ENCODE measurements at regions not wholly inside any gene's neighbourhood (a gene's known extent, or its start where the extent isn't known, plus 50 kb on each side); places are given as distances from the start of the nearest gene placed in this dataset.
A peak's percentile ranks its signal among the peaks of the same experiment; 100 is the strongest.
"Not testable (repeated sequence)": the region's sequence is repeated elsewhere in the genome, so short reads cannot be mapped to it uniquely, and the experiment has no call there.

GRCh38 chr20:40080041-40080652, 608.9 kb downstream of the MAFB start:
- no peak for DNase-seq (ENCODE audit: low read depth)

GRCh38 chr20:40073535-40074111, 615.4 kb downstream of the MAFB start:
- DNase-seq (ENCODE audit: low read depth), result peak; percentile 22

GRCh38 chr20:40072907-40073306, 616.1 kb downstream of the MAFB start:
- no peak for DNase-seq (ENCODE audit: low read depth)

GRCh38 chr20:40056171-40056570, 632.9 kb downstream of the MAFB start:
- DNase-seq (ENCODE audit: low read depth), result no peak

GRCh38 chr20:40055711-40056110, 633.3 kb downstream of the MAFB start:
- DNase-seq (ENCODE audit: low read depth), result no peak

GRCh38 chr20:40054311-40054710, 634.7 kb downstream of the MAFB start:
- no peak for DNase-seq (ENCODE audit: low read depth)

GRCh38 chr20:40050596-40050995, 638.4 kb downstream of the MAFB start:
- no peak for DNase-seq (ENCODE audit: low read depth)

GRCh38 chr20:40049854-40050253, 639.2 kb downstream of the MAFB start:
- DNase-seq (ENCODE audit: low read depth), result no peak

- peak; percentile 26 for DNase-seq (ENCODE audit: low read depth)
Observed at GRCh38 chr20:40046703-40047102, 642.3 kb downstream of the MAFB start.

- no peak for DNase-seq (ENCODE audit: low read depth)
Observed at GRCh38 chr20:40037511-40037910, 651.5 kb downstream of the MAFB start.

GRCh38 chr20:40029589-40029988, 659.4 kb downstream of the MAFB start:
- no peak for DNase-seq (ENCODE audit: low read depth)

- no peak for DNase-seq (ENCODE audit: low read depth)
Observed at GRCh38 chr20:40019510-40019909, 669.5 kb downstream of the MAFB start.

- DNase-seq (ENCODE audit: low read depth), result no peak
Observed at GRCh38 chr20:40017765-40018164, 671.3 kb downstream of the MAFB start.

GRCh38 chr20:40016890-40017289, 672.1 kb downstream of the MAFB start:
- DNase-seq (ENCODE audit: low read depth), result no peak

- no peak for DNase-seq (ENCODE audit: low read depth)
Observed at GRCh38 chr20:40016392-40016791, 672.6 kb downstream of the MAFB start.

- peak; percentile 32 for DNase-seq (ENCODE audit: low read depth)
Observed at GRCh38 chr20:40012026-40012425, 677.0 kb downstream of the MAFB start.

- DNase-seq (ENCODE audit: low read depth), result peak; percentile 98
Observed at GRCh38 chr20:40010483-40010882, 678.6 kb downstream of the MAFB start.

GRCh38 chr20:40009542-40009941, 679.5 kb downstream of the MAFB start:
- DNase-seq (ENCODE audit: low read depth), result peak; percentile 52

GRCh38 chr20:40008177-40008576, 680.9 kb downstream of the MAFB start:
- peak; percentile 38 for DNase-seq (ENCODE audit: low read depth)

GRCh38 chr20:40006168-40006860, 682.7 kb downstream of the MAFB start:
- no peak for DNase-seq (ENCODE audit: low read depth)

GRCh38 chr20:40004092-40004491, 684.9 kb downstream of the MAFB start:
- DNase-seq (ENCODE audit: low read depth), result not testable (repeated sequence)

- no peak for DNase-seq (ENCODE audit: low read depth)
Observed at GRCh38 chr20:39993742-39994141, 695.3 kb downstream of the MAFB start.

- DNase-seq (ENCODE audit: low read depth), result no peak
Observed at GRCh38 chr20:39990692-39991091, 698.3 kb downstream of the MAFB start.
